Globus pallidus (tissue), 1 donor: ENCODE measurements at regions not wholly inside any gene's neighbourhood (a gene's known extent, or its start where the extent isn't known, plus 50 kb on each side); places are given as distances from the start of the nearest gene placed in this dataset.
A peak's percentile ranks its signal among the peaks of the same experiment; 100 is the strongest.
"Not testable (repeated sequence)": the region's sequence is repeated elsewhere in the genome, so short reads cannot be mapped to it uniquely, and the experiment has no call there.

Experiments
- DNase-seq: peaks from one replicate; pipeline ENCODE4 v3.0.0-alpha.2; 2015; ENCODE audit warnings: low spot score

DNA sequence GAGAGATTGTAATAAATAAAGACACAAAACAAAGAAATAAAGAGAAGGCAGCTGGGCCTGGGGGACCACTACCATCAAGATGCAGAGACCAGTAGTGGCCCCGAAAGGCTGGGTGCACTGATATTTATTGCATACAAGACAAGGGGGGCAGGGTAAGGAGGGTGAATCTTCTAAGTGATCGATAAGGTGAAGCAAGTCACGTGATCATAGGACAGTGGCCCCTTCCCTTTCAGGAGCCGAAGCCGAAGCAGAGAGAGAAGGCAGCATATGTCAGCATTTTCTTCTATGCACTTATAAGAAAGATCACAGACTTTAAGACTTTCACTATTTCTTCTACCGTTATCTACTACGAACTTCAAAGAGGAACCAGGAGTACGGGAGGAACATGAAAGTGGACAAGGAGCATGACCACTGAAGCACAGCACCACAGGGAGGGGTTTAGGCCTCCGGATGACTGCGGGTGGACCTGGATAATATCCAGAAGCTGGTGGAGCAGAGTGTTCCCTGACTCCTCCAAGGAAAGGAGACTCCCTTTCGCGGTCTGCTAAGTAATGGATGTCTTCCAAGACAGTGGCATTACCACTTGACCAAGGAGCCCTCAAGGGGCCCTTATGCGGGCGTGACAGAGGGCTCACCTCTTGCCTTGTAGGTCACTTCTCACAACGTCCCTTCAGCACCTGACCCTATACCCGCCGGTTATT is 126.4 kb downstream of the RBM46 start:
- not testable (repeated sequence) for DNase-seq

DNA sequence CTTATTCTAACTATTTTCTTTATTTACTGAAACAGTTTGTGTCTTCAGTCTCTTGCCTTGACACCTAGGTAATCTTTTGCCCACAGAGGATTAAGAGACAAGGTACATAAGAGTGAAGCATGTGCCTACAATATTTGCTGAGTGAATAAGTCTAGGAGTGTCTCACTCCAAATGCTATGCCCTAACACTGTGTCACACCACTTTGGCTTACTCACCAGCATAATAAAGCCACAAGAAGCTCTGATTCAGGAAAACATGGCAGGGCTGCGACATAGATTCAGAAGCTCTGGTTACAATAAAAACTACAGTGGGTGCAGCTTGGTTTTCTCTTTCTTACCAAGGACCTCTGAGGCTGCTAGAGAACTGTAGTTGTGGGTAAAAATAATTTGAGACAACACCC is 127.1 kb downstream of the RBM46 start:
- DNase-seq, result no peak

DNA sequence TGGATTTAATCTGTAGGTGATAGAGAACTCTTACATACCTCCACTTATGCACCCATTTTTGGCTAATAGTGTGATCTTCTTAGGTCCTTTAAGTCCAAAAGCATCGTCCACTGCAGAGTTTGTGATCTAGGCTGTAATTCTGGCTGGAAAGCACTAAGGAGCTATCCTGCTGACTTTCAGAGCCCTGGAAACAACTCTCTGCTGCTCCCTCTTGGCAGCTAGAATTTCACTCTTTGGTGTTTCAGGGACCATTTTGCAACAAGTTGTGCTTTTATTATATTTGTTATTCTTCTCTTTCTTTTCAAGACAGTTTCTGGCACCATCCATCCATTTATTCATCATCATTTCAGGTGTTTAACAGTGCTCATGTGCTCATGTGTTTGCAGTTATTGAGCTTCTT is 130.0 kb downstream of the RBM46 start:
- no peak for DNase-seq

DNA sequence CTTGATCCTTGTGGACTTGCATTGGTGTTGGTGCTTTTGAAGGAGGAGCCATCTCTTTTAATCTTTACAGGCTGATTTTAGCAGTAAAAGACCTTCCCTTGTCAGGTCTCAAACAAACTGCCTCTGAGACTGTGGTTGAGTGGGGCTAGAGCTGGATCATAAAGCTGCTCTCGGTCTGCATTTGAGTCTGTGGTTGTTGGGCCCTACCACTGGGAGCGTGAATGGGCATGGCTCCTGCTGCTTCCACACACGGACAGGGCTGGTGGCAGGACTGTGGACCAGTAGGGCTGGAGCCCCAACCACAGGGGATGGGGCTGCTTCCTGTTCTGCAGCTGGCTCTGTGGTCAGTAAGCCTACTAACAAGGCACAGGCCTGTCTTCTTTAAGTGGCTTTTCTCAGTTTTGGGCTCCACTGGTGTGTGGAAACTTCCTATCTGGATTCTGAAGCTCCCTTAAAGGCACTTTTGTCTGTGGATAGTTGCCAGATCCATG is 130.6 kb downstream of the RBM46 start:
- no peak for DNase-seq

DNA sequence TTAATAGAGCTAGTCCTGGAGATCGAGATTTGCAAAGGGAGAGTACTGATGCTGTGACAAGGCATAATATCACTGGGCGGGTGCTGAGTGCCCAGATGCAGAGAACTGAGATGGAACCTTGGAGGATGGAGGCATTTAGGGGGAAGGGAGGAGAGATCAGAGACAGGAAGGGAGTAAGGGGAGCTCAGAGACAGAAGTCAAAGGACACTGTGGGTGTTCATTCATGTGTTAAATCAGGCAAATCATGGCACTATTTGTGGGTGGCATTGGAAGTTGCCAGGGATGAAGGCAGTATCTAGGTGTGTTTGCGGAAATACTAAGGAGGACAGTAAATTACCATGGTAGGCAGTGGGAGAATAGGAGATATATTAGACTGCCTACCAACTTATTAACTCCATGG is 135.0 kb downstream of the RBM46 start:
- no peak for DNase-seq

DNA sequence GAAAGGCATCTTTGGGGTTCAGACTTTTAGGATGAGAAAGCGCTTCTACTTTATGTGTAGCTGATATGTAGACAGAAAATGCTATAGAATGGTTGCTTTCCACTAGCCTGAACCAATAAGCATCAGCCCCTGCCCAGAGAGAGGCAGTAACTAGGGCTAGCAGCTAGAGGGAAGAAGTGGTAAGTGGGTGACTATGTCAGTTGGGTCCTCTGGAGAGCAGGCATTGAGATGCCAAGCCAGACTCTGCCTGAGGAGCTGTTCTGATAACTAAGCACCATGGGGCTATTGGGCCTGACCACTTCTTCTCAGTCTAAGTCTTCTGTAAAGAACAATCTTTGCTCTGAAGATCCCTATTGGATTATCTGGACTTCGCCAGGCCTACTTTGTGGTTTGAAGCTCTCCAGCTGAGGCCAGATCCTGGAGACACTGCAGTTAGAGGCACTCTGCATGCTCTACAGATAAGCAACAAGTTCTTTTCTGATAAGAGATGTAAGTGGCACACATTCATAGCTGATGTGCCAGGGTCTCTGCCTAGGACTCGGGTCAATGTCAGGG is 146.1 kb downstream of the RBM46 start:
- no peak for DNase-seq

DNA sequence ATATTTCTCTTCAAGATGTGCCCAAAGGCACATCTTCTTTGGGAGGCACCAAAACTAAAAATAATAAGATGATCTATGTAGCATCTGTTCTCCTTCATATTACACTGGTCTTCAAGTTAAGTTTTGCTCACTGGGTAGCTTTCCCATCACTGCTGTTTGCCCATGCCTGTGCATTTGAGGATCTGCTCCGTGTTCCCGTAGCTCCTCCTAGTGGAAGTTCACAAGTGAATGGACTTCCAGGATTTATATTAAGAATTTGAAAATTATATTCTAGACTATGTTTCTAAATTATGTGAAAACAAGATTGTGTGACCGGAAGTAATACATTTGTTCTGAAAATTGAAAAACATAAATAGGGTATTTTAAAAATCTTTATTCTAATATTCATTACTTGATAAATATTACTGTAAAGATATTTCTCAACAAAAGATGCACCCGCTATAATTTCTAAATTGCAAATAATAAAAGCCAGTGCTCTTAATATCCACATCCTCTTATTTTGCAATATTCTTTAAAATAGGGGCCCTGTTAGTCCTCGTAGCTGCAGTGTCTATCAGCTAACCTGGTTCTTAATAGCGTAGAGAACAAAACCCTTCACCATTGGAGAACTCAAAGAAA is 147.7 kb downstream of the RBM46 start:
- peak; percentile 17 for DNase-seq

DNA sequence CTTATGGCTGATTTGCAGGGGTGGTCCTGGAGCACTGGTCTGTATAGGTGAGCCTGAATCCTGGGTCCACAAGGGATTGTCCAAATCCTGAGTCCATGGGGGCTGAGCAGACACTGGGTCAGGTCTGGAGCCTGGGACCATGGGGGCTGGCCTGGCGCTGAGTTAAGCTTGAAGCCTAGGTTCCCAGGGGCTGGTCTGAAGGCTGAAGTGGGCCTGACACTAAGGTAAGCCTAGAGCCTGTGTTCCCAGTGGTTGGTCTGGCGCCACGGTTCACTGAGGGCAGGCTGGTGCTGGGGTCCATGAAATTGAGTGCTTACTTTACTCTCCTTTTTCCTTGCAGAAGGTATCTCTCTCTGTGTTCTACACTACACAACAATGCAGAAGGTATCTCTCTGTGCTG is 155.8 kb downstream of the RBM46 start:
- no peak for DNase-seq

DNA sequence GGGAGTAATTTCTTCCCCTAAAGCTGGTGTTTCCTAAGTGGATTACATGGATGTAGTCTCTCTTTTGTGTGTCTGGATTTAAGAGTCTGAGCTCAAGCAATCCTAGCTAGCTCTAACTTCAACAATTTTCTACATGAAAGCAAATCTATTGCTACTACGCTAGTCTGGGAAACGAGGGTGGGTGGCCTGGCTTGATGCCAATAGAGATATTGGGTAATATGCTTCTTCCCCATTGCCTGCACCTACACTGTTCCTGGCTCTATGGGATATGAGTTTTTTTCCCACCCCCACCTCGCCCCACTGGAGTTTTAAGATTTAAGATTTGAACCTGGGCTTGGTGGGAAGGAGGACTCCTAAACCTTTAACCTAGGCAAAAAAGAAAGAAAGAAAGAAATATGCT is 158.8 kb downstream of the RBM46 start:
- DNase-seq, result no peak

DNA sequence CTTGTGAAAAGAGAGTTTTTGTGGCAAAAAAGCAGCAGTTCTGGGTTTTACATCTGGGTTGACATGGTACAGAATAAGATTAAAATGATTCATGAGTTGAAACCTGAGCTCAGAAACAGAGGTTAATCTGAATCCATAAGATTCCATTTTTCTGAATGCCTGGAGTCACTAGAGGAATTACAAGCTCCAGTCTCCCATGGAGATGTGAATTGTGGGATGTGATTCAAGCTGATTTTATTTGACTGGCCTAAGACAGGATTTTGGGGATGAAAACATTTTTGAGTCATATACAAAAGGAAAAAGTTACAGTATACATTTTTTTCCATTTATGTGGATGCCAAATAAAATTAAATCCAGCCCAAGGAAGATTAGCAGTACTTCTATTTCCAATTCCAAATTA is 161.1 kb downstream of the RBM46 start:
- DNase-seq, result no peak

DNA sequence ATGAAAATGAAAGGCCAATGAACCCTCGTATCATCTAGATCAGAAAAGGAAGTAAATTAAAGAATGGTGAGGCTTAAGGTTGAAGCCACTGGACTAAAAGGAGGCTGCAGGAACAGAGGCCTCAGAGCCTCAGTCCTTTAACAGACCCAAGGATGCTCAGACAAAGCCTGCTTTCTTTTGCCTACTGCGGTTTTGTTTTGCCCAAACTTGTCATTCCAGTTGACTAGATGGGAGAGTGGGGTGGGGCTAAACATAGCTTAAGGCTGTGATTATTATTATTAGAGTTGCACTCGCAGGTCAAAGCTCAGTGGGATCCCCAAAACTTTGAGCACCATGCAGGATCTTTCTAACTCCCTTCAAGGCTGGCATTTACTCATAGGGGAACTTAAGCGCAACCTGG is 163.9 kb downstream of the RBM46 start:
- DNase-seq, result no peak

DNA sequence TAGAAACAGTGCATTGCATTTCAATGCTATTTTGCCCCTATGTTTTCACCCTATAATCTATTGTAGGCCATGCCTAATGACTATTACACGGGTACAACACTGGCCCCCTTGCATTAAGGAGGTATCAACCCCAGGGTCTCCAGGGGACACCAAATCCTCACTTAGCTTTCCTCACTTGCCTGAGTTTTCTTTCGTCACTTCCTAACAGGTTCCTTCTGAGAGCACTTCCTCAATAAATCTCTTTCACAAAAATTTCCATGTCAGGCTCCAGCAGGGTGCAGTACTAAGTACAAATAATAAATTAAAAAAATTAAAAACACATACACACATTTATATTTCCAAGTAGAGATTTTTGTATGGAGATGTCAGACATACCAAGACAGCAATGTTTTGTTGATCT is 165.0 kb downstream of the RBM46 start:
- DNase-seq, result no peak

DNA sequence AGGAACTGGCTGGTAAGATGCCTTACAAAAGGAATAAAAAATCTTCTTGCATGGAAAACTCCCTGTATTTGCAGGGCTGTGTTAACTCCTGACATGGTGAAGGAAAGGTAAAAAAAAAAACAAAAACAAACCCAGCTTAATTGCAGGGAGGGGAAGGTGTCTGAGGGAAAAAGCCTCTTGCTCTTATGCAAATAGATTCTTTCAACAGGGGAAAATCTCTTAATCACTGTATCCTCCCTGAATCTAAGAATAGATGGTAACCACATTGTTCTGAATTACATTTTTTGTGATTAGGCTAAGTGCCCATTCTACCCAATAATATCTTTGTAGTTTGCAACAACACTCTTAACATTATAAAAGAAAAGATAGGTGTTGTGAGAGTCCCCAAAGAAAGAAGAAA is 172.6 kb downstream of the RBM46 start:
- no peak for DNase-seq

DNA sequence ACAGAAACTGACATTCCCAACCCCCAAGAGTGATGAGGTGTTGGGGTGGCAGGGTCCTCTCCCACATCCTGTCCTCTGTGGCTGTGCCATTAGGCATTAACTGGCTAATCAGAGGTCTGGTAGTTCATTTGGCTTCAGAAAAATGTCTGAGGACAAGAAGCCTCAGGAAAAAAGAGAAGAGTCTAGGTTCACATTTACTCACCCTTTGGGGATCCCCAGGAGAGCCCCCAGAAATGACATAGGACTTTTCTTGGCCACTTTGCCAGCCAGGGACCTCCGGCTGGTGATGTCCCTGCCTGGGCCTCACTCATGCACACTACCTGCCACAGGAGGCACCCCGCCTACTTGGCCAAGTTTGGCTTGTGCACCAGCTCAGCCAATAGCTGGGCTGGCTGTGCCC is 173.0 kb downstream of the RBM46 start:
- DNase-seq, result no peak

DNA sequence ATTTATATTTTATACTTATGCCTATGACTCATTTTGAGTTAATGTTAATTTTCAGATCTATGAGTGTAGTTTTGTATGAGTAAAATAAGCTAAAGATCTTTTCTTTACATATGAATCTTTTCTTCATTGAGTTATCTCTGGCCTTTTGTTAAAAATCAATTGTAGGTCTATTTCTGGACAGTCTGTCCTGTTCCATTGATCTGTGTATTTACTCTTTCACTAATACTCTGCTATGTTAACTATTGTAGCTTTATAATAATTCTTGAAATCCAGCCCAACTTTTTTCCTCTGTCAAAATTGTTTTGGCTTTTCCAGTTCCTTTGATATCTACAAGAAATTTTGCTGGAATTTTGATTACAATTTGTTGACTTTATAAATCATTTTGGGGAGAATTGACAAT is 177.0 kb downstream of the RBM46 start:
- no peak for DNase-seq

DNA sequence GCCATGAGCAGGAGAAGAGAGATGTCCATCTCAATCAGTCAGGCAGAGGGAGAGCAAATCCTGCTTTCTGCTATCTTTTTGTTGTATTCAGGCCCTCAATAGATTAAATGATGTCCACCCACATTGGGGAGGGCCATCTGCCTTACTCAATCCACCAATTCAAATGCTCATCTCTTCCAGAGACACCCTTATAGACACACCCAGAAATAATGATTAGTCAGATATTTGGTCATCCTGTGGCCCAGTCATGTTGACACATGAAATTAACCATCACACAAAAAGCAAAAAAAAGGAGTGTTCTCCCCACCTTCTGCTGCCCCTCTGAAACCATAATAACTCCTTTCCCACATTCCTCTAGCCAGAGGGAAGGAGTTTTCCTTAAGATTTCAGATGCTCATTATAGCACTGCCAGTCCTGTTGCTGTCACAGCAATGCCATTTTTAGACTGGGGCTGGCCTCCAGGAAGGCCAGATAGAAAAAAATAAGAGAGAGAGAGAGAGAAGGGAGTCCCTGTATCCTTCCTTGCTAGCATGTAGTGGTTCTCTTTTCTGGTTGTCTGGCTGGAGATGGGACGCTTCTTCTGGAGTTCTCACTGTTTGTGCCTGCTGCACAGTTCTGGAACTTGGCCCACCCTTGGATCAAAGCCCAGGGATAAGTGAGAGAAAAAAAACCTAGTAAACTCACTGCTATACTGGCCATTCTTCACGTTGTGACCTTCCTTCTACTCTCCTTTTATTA is 177.7 kb downstream of the RBM46 start:
- DNase-seq, result peak; percentile 23

DNA sequence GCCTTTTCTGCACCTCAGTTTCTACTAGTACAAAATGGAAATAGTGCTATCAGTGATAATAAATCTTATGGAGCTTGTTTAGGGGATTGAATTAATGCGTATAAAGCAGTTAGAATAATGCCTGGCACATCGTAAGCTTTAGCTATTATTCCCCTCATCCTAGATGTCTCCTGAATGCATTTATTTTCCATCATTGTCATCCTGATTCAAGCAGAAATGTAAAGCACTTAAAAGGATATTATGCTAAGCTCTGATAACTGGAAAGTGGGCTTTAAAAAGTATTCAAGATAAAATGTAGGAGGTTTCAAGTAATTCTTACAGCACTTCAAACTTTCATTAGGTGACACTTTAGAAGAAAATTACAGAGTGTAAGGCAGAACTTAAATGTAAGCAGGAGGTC is 178.7 kb downstream of the RBM46 start:
- no peak for DNase-seq

DNA sequence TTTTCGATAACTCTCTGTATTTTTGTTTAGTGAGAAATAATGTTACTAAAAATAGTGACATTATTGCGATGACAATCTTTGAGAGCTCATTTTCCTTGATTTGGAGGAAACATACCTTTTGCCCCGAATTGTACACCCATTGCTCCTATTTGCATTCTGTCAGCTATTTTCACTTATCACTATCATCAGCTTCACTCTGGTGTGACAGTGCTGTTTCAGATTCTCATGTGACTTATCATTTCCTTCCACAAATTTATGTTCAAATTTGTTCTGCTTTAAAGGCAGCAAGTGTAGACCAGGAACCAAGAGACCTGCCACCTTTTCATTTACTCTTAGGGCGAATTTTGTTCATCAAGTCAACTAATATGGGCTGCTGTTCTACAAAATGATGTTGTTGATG is 179.4 kb downstream of the RBM46 start:
- DNase-seq, result no peak

DNA sequence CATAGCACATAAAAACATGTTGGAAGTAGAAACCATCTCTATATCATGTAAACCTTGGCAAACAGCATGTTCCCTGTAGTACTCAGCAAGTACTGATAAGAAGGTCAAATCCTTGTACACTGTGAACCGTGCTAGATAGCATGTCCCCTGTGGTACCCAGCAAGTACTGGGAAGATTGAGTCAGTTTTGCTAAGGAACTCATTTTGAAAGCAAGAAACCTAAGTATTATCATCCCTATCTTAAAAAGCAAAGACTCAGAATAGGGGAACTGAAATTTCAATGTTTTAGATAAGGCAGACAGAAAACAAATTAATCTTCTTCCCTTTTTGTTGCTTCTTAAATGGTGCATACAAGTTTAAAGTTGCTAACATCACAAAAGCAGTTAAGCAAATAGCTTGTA is 180.2 kb downstream of the RBM46 start:
- DNase-seq, result no peak

DNA sequence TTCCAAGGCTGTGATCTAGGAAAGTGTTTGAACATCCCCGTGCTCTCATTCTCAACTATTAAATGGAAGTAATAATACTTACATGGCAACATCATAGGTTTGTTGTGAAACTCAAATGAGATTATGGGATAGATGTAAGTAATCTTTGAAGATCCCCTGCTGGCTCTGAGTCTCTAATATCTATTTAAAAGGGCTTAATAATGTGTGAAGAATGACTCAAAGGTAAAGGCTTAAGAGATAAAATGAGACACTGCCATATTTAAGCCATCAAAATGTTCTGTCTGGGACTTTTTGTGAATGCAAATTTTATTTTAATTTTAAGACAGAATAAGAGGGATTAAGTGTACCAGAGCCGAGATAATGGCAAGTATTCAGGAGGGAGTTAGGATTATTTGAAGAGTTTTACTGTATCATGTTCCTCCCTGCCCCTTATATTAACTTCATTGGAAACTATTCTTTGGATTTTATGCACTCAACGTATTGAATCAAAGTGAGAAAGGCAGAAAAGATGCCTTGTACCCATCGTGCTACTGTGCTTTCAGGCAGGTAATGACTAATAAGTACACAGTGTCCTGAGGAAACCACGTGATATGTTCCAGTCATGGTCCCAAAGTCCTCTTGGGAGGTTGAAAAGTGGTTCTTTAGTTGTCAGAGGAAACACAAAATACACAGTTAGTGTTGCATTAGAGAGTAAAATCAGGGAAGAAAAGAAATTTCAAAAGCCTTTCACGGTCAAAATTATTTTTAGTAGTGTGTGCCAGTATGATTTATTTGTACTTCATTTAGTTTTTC is 192.4 kb downstream of the RBM46 start:
- no peak for DNase-seq

DNA sequence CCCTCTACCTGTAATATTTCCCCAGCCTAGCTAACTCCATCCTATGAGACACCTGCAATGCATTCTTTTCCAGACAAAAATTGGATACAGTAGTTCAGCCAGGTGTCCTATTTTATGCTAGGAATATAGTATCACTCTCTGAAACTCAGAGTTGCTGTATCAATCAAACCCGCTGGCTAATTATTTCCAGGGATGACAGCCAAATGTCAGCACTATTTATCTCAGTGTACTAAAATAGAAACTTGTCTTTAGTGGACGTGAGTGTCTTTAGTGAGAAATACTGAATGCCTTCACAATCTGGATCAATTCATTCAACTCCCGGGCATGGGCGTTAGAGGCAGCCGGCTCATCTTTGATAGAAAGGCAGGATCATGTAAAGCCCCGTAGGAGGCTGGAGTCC is 196.2 kb downstream of the RBM46 start:
- no peak for DNase-seq
